Keratinocyte (primary cell): ENCODE measurements at regions not wholly inside any gene's neighbourhood (a gene's known extent, or its start where the extent isn't known, plus 50 kb on each side); places are given as distances from the start of the nearest gene placed in this dataset.

ENCODE experiments used
- DNase-seq: peaks from one replicate; pipeline ENCODE4 v3.0.0-alpha.2; 2011; ENCODE audit warnings: low read depth, missing footprints, low spot score
- FAIRE-seq: peaks from 2 replicates; lab custom pipeline; 2011; peaks lifted over from hg19 to GRCh38; lab: Jason Lieb, UNC
- H2AFZ ChIP-seq: 2 replicates; pipeline ENCODE4 v1.6.0; 2012; ENCODE audit warnings: low read length, control low read depth, inconsistent platforms; ENCODE audit not compliant: control insufficient read depth
- H3K27ac ChIP-seq: 2 replicates; pipeline ENCODE4 v1.5.1; 2011; ENCODE audit warnings: low read length; ENCODE audit not compliant: control insufficient read depth, insufficient read depth
- H3K27me3 ChIP-seq: 3 replicates; pipeline ENCODE4 v1.6.0; 2011; ENCODE audit warnings: low read length; ENCODE audit not compliant: control insufficient read depth, insufficient read depth; ENCODE audit errors: extremely low read depth
- H3K36me3 ChIP-seq, 2 experiments: 2 replicates in 1 of 2; 3 replicates in 1 of 2; pipeline ENCODE4 v1.5.1; 2011; ENCODE audit warnings: low read length in 2 of 2, mild to moderate bottlenecking in 1 of 2; ENCODE audit not compliant: control insufficient read depth in 2 of 2, insufficient read depth in 2 of 2; ENCODE audit errors: extremely low read depth in 1 of 2
- H3K4me1 ChIP-seq: 3 replicates; pipeline ENCODE4 v1.5.1; 2011; ENCODE audit warnings: low read length; ENCODE audit not compliant: control insufficient read depth, insufficient read depth; ENCODE audit errors: extremely low read depth
- H3K4me2 ChIP-seq: 3 replicates; pipeline ENCODE4 v1.6.0; 2011; ENCODE audit warnings: low read depth, low read length; ENCODE audit not compliant: control insufficient read depth, insufficient read depth; ENCODE audit errors: extremely low read depth
- H3K4me3 ChIP-seq, 3 experiments: fragments of 200-600 bp in 1 of 3; sonication (generic) in 1 of 3; 2 replicates in 2 of 3; 3 replicates in 1 of 3; pipeline ENCODE4 v1.5.1; 2011 to 2016; ENCODE audit warnings: low read length in 3 of 3, mild to moderate bottlenecking in 3 of 3, control low read depth in 2 of 3, inconsistent platforms in 1 of 3, low read depth in 1 of 3, mixed read lengths in 1 of 3, mixed run types in 1 of 3, moderate library complexity in 1 of 3; ENCODE audit not compliant: control insufficient read depth in 2 of 3, insufficient read depth in 2 of 3; ENCODE audit errors: extremely low read depth in 1 of 3
- H3K79me2 ChIP-seq: 2 replicates; pipeline ENCODE4 v1.6.0; 2012; ENCODE audit warnings: low read length; ENCODE audit not compliant: control insufficient read depth, insufficient read depth
- H3K9ac ChIP-seq: 3 replicates; pipeline ENCODE4 v1.6.0; 2011; ENCODE audit warnings: low read length; ENCODE audit not compliant: control insufficient read depth, insufficient read depth; ENCODE audit errors: extremely low read depth
- H3K9me1 ChIP-seq: 3 replicates; pipeline ENCODE4 v1.6.0; 2011; ENCODE audit warnings: low read length; ENCODE audit not compliant: control insufficient read depth, insufficient read depth; ENCODE audit errors: extremely low read depth
- H3K9me3 ChIP-seq: 2 replicates; pipeline ENCODE4 v1.5.1; 2012; ENCODE audit warnings: low read depth, low read length; ENCODE audit not compliant: control insufficient read depth
- H4K20me1 ChIP-seq: 3 replicates; pipeline ENCODE4 v1.6.0; 2011; ENCODE audit warnings: low read length; ENCODE audit not compliant: control insufficient read depth, insufficient read depth; ENCODE audit errors: extremely low read depth
- EZH2 ChIP-seq: IDR thresholded peaks from one replicate; pipeline ENCODE4 v1.6.1; 2012; ENCODE audit warnings: inconsistent platforms, mild to moderate bottlenecking, low read length, moderate library complexity
- dilution Hi-C: fragments of 300-500 bp; cut with MboI; formaldehyde crosslinking; loops from one replicate; pipeline ENCODE4 v1.7.0; 2020; ENCODE audit warnings: low sequenced_read_pairs; ENCODE audit not compliant: extremely low pct_ligation_motif_present
- TF ChIP-seq, protein P1 (sequence below), 3 experiments: IDR thresholded peaks in 1 of 3; conservative IDR thresholded peaks in 1 of 3; optimal IDR thresholded peaks in 1 of 3; 2 replicates in 2 of 3; 3 replicates in 1 of 3; pipeline versions ENCODE3 to v1.5.1; 2011; ENCODE audit warnings: low read length in 3 of 3, mild to moderate bottlenecking in 3 of 3, moderate library complexity in 2 of 3, control low read depth in 1 of 3, inconsistent platforms in 1 of 3; ENCODE audit not compliant: insufficient read depth in 2 of 3; ENCODE audit errors: extremely low read depth in 1 of 3

DNA sequence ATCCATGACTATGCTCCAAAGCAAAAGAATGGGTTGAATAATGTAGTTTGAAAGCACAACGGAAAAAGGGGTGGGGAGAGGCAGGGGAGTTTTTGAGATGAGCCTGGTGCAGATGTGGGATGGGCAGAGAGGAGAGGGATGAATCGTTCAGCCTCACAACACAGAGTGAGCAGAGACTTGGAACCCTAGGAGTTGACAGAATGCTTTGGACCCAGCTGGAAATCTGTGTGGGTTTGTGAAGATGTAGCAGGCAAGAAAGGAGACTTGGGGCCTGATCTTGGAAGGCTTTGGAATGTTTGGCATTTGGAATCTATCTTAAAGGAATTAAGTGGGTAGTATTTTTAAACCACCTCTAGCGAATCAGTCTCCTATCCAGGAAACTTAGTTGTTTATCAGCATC is 66.0 kb upstream of the KCTD1 start:
- no peaks in the 10 kb centered on the region for H4K20me1 ChIP-seq
- no peak overlapping the region for H3K4me3 ChIP-seq
- H3K9ac ChIP-seq, result no peak overlapping the region
- H3K79me2 ChIP-seq, result no peaks in the 10 kb centered on the region
- no peaks in the 10 kb centered on the region for H3K36me3 ChIP-seq
- TF ChIP-seq, protein P1, sequence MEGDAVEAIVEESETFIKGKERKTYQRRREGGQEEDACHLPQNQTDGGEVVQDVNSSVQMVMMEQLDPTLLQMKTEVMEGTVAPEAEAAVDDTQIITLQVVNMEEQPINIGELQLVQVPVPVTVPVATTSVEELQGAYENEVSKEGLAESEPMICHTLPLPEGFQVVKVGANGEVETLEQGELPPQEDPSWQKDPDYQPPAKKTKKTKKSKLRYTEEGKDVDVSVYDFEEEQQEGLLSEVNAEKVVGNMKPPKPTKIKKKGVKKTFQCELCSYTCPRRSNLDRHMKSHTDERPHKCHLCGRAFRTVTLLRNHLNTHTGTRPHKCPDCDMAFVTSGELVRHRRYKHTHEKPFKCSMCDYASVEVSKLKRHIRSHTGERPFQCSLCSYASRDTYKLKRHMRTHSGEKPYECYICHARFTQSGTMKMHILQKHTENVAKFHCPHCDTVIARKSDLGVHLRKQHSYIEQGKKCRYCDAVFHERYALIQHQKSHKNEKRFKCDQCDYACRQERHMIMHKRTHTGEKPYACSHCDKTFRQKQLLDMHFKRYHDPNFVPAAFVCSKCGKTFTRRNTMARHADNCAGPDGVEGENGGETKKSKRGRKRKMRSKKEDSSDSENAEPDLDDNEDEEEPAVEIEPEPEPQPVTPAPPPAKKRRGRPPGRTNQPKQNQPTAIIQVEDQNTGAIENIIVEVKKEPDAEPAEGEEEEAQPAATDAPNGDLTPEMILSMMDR (optimal IDR thresholded peaks at IDR 0.05 in 1 of 3, IDR thresholded peaks at IDR 0.05 in 1 of 3, conservative IDR thresholded peaks at IDR 0.05 in 1 of 3; ENCODE audit: extremely low read depth in 1 of 3, insufficient read depth in 2 of 3, low read length in 3 of 3), result no peak
- no peak for TF ChIP-seq EZH2
- H3K27ac ChIP-seq, result no peak overlapping the region
- no peak for DNase-seq
- dilution Hi-C loops, result no loop called here
- no peaks in the 10 kb centered on the region for H3K9me3 ChIP-seq
- no peak for FAIRE-seq
- H3K9me1 ChIP-seq, result no peaks in the 10 kb centered on the region
- H3K4me2 ChIP-seq, result no peak overlapping the region
- peaks cover 3% of the 10 kb centered on the region for H3K4me1 ChIP-seq
- H2AFZ ChIP-seq, result no peak overlapping the region
- H3K27me3 ChIP-seq, result no peaks in the 10 kb centered on the region
